HEK293T (cell line): ENCODE measurements at regions not wholly inside any gene's neighbourhood (a gene's known extent, or its start where the extent isn't known, plus 50 kb on each side); places are given as distances from the start of the nearest gene placed in this dataset.

ENCODE experiments used
- ARNT ChIP-seq: fragments of 450-650 bp; IDR thresholded peaks from 2 replicates; pipeline ENCODE4 v1.6.1; 2017; ENCODE audit warnings: mild to moderate bottlenecking
- BHLHE40 ChIP-seq: fragments of 450-650 bp; IDR thresholded peaks from 2 replicates; pipeline ENCODE4 v1.6.1; 2016; ENCODE audit warnings: mild to moderate bottlenecking, moderate library complexity, borderline replicate concordance
- ELF4 ChIP-seq: fragments of 450-650 bp; IDR thresholded peaks from 2 replicates; pipeline ENCODE4 v1.6.1; 2017; ENCODE audit warnings: antibody characterized with exemption
- FOXA1 ChIP-seq: fragments of 450-650 bp; IDR thresholded peaks from 2 replicates; pipeline ENCODE4 v1.6.1; 2016; ENCODE audit warnings: mild to moderate bottlenecking
- FOXK2 ChIP-seq: fragments of 450-650 bp; IDR thresholded peaks from 2 replicates; pipeline ENCODE4 v1.6.1; 2016; ENCODE audit warnings: mild to moderate bottlenecking
- LEF1 ChIP-seq: fragments of 450-650 bp; IDR thresholded peaks from 2 replicates; pipeline ENCODE4 v1.6.1; 2017; ENCODE audit warnings: mild to moderate bottlenecking, borderline replicate concordance
- SP1 ChIP-seq: fragments of 450-650 bp; IDR thresholded peaks from 2 replicates; pipeline ENCODE4 v1.6.1; 2017
- TARDBP ChIP-seq: fragments of 450-650 bp; IDR thresholded peaks from 2 replicates; pipeline ENCODE4 v1.6.1; 2016

GRCh38 chr12:9346866-9347327 is 138.7 kb upstream of the PZP start:
- TF ChIP-seq SP1: no peak
- no peak for TF ChIP-seq ELF4
- TF ChIP-seq ARNT: no peak
- TF ChIP-seq FOXK2: no peak
- no peak for TF ChIP-seq LEF1
- TF ChIP-seq TARDBP: no peak
- TF ChIP-seq BHLHE40: no peak
- TF ChIP-seq FOXA1: no peak
